Gastroesophageal sphincter (tissue), 3 donors: ENCODE measurements at regions not wholly inside any gene's neighbourhood (a gene's known extent, or its start where the extent isn't known, plus 50 kb on each side); places are given as distances from the start of the nearest gene placed in this dataset.

ENCODE experiments used
- POLR2A ChIP-seq, 2 donors: fragments of 450-650 bp; IDR thresholded peaks; one replicate each; pipeline ENCODE4 v1.6.1; 2017; ENCODE audit warnings: antibody characterized with exemption in 2 of 2, mild to moderate bottlenecking in 2 of 2, moderate library complexity in 1 of 2
- TF ChIP-seq, protein P1 (sequence below), 4 experiments: fragments of 200-600 bp in 2 of 4; fragments of 450-650 bp in 2 of 4; sonication (generic) in 1 of 4; IDR thresholded peaks; one replicate each; pipeline ENCODE4 v1.5.1; 2017 to 2019; ENCODE audit warnings: antibody characterized with exemption in 4 of 4, mild to moderate bottlenecking in 2 of 4, moderate library complexity in 2 of 4

DNA sequence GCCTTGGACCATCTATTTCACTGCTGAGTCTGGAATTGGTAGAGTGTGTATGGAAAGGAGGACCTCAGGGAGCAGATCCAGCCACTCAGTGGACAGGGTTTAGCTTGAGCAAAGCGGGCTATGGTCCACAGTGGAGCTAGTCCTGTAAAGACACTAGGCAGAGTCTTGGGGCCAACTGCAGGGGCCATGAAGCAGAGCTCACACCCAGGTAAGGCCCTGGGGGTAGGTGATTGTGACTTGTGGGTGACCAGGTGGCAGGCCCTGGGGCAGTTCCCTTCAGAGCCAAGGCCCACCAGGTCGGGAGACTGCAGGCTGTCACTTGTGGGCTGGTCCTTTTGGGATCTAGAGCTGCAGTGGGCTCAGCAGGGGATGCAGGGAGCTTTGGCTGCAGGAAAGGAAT, 80.8 kb upstream of the EPHB3 start:
- TF ChIP-seq, protein P1, sequence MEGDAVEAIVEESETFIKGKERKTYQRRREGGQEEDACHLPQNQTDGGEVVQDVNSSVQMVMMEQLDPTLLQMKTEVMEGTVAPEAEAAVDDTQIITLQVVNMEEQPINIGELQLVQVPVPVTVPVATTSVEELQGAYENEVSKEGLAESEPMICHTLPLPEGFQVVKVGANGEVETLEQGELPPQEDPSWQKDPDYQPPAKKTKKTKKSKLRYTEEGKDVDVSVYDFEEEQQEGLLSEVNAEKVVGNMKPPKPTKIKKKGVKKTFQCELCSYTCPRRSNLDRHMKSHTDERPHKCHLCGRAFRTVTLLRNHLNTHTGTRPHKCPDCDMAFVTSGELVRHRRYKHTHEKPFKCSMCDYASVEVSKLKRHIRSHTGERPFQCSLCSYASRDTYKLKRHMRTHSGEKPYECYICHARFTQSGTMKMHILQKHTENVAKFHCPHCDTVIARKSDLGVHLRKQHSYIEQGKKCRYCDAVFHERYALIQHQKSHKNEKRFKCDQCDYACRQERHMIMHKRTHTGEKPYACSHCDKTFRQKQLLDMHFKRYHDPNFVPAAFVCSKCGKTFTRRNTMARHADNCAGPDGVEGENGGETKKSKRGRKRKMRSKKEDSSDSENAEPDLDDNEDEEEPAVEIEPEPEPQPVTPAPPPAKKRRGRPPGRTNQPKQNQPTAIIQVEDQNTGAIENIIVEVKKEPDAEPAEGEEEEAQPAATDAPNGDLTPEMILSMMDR (IDR thresholded peaks at IDR 0.05) = no peak
- TF ChIP-seq POLR2A (IDR thresholded peaks at IDR 0.05) = no peak
